Liver (tissue), 8 donors: ENCODE measurements at regions not wholly inside any gene's neighbourhood (a gene's known extent, or its start where the extent isn't known, plus 50 kb on each side); places are given as distances from the start of the nearest gene placed in this dataset.

Source experiments
- DNase-seq: peaks from one replicate; pipeline ENCODE4 v3.0.0-alpha.2; 2017; ENCODE audit warnings: low spot score
- H3K27ac ChIP-seq, 2 donors: one replicate each; pipeline ENCODE4 v1.7.0; 2013; ENCODE audit warnings: inconsistent platforms in 2 of 2, low read length in 2 of 2, control low read depth in 1 of 2, low read depth in 1 of 2, mild to moderate bottlenecking in 1 of 2
- H3K27me3 ChIP-seq, 4 donors: one replicate each; pipeline versions ENCODE4 v1.6.1 to v1.7.0; 2013; ENCODE audit warnings: low read length in 3 of 4, inconsistent platforms in 1 of 4, mild to moderate bottlenecking in 1 of 4, moderate library complexity in 1 of 4; ENCODE audit not compliant: control insufficient read depth in 4 of 4, insufficient read depth in 4 of 4
- H3K36me3 ChIP-seq, 4 donors: one replicate each; pipeline versions ENCODE4 v1.6.1 to v1.7.0; 2013; ENCODE audit warnings: low read length in 3 of 4, mild to moderate bottlenecking in 3 of 4, low read depth in 1 of 4, moderate library complexity in 1 of 4; ENCODE audit not compliant: control insufficient read depth in 4 of 4, insufficient read depth in 3 of 4
- H3K4me1 ChIP-seq, 4 donors: one replicate each; pipeline versions ENCODE4 v1.6.1 to v1.7.0; 2013; ENCODE audit warnings: low read length in 3 of 4, mild to moderate bottlenecking in 3 of 4, moderate library complexity in 1 of 4; ENCODE audit not compliant: control insufficient read depth in 4 of 4, insufficient read depth in 4 of 4
- H3K4me3 ChIP-seq, 3 donors: one replicate each; pipeline versions ENCODE4 v1.6.1 to v1.7.0; 2013; ENCODE audit warnings: low read length in 3 of 3, control low read depth in 1 of 3, low read depth in 1 of 3, mild to moderate bottlenecking in 1 of 3
- H3K9ac ChIP-seq, 2 donors: one replicate each; pipeline ENCODE4 v1.7.0; 2013; ENCODE audit warnings: low read length in 2 of 2, mild to moderate bottlenecking in 2 of 2, moderate library complexity in 2 of 2, control low read depth in 1 of 2, low read depth in 1 of 2
- H3K9me3 ChIP-seq, 4 donors: one replicate each; pipeline versions ENCODE4 v1.6.1 to v1.7.0; 2013; ENCODE audit warnings: low read length in 3 of 4; ENCODE audit not compliant: control insufficient read depth in 4 of 4
- ATF3 ChIP-seq: IDR thresholded peaks from 2 replicates; pipeline ENCODE4 v1.6.1; 2016; ENCODE audit warnings: antibody characterized with exemption
- CTCF ChIP-seq: fragments of 150-350 bp; IDR thresholded peaks from 2 replicates; pipeline ENCODE4 v1.5.1; 2017; ENCODE audit warnings: improper control_type of control experiment, low read depth, low read length; ENCODE audit not compliant: missing input control
- FOXA1 ChIP-seq: IDR thresholded peaks from 2 replicates; pipeline ENCODE4 v1.6.1; 2016; ENCODE audit warnings: antibody characterized with exemption
- FOXA2 ChIP-seq: IDR thresholded peaks from 2 replicates; pipeline ENCODE4 v1.6.1; 2016; ENCODE audit warnings: antibody characterized with exemption
- HNF4A ChIP-seq, 2 donors: conservative IDR thresholded peaks; 2 replicates each; pipeline ENCODE4 v1.6.1; 2016; ENCODE audit warnings: antibody characterized with exemption in 2 of 2, mild to moderate bottlenecking in 2 of 2
- HNF4G ChIP-seq: IDR thresholded peaks from 2 replicates; pipeline ENCODE4 v1.6.1; 2016; ENCODE audit warnings: antibody characterized with exemption
- JUND ChIP-seq, 2 donors: IDR thresholded peaks; 2 replicates each; pipeline ENCODE4 v1.6.1; 2016; ENCODE audit warnings: antibody characterized with exemption in 2 of 2
- NR2F2 ChIP-seq: IDR thresholded peaks from 2 replicates; pipeline ENCODE4 v1.6.1; 2016; ENCODE audit warnings: antibody characterized with exemption
- RAD21 ChIP-seq, 2 donors: IDR thresholded peaks; 2 replicates each; pipeline ENCODE4 v1.6.1; 2016; ENCODE audit warnings: antibody characterized with exemption in 2 of 2, mild to moderate bottlenecking in 2 of 2
- REST ChIP-seq: IDR thresholded peaks from 2 replicates; pipeline ENCODE4 v1.6.1; 2016; ENCODE audit warnings: antibody characterized with exemption, mild to moderate bottlenecking
- SP1 ChIP-seq: IDR thresholded peaks from 2 replicates; pipeline ENCODE4 v1.6.1; 2018; ENCODE audit warnings: antibody characterized with exemption, mild to moderate bottlenecking
- TAF1 ChIP-seq: conservative IDR thresholded peaks from 2 replicates; pipeline ENCODE4 v1.6.1; 2016; ENCODE audit warnings: antibody characterized with exemption, mild to moderate bottlenecking
- ZBTB33 ChIP-seq: IDR thresholded peaks from 2 replicates; pipeline ENCODE4 v1.6.1; 2016; ENCODE audit warnings: antibody characterized with exemption
- WGBS: extraction: QIAGEN DNeasy Blood & Tissue Kit; methylation state at CpG from one replicate; pipeline ENCODE4 v1.1.7; 2013; 5-methylcytosine and 5-hydroxymethylcytosine counted together
- donor health status: healthy.
- donor health status: healthy.
- donor health status: healthy.
- donor health status: healthy.
- donor health status: healthy.

GRCh38 chr2:120896126-120896525 lies 160.5 kb downstream of the GLI2 start:
- TF ChIP-seq RAD21 (IDR thresholded peaks at IDR 0.05) = no peak
- no peak for TF ChIP-seq HNF4G
- no peak for TF ChIP-seq JUND (IDR thresholded peaks at IDR 0.05)
- no peak for TF ChIP-seq TAF1
- Histone ChIP-seq H3K4me1 (no peaks in the 10 kb centered on the region), H3K9me3 (no peaks in the 10 kb centered on the region), H3K4me3 (no peak overlapping the region), H3K27ac (no peak overlapping the region), H3K36me3 (no peaks in the 10 kb centered on the region), H3K9ac (no peak overlapping the region), H3K27me3 (no peaks in the 10 kb centered on the region)
- WGBS = 91% methylated on average over 3 of the region's 3 CpGs
- no peak for DNase-seq

- no peak for DNase-seq
- Histone ChIP-seq H3K4me3 (no peak overlapping the region), H3K9me3 (no peaks in the 10 kb centered on the region), H3K9ac (no peak overlapping the region), H3K27me3 (no peaks in the 10 kb centered on the region), H3K4me1 (no peaks in the 10 kb centered on the region), H3K27ac (no peak overlapping the region), H3K36me3 (no peaks in the 10 kb centered on the region)
- WGBS = 79% methylated on average over 9 of the region's 9 CpGs
- TF ChIP-seq HNF4G = no peak
- TF ChIP-seq ATF3 = no peak
- no peak for TF ChIP-seq REST
- TF ChIP-seq FOXA1 = no peak
- TF ChIP-seq TAF1 = no peak
- TF ChIP-seq NR2F2 = no peak
- no peak for TF ChIP-seq ZBTB33
- TF ChIP-seq HNF4A (conservative IDR thresholded peaks at IDR 0.05) = no peak
- no peak for TF ChIP-seq FOXA2
- no peak for TF ChIP-seq RAD21 (IDR thresholded peaks at IDR 0.05)
- no peak for TF ChIP-seq SP1
- TF ChIP-seq CTCF = no peak
Observed at GRCh38 chr2:120896901-120897300, 161.2 kb downstream of the GLI2 start.
